HCT116 (cell line): ENCODE measurements at regions not wholly inside any gene's neighbourhood (a gene's known extent, or its start where the extent isn't known, plus 50 kb on each side); places are given as distances from the start of the nearest gene placed in this dataset.

Source experiments
- ATAC-seq: fragments of 200-7000 bp; cut with Tn5 transposase; 2 replicates; pipeline ENCODE4 v1.9.1; 2020; ENCODE audit warnings: mild to moderate bottlenecking, moderate library complexity
- BruUV-seq: library from RNA; stranded (reverse); fragments of 400-500 nt; replicated peaks from 2 replicates; lab custom pipeline; 2021; lab: Mats Ljungman, UMichigan
- CTCF ChIA-PET: fragments of 300-600 bp; sonication (Branson Sonifier 250); formaldehyde crosslinking; loops from one replicate; lab custom pipeline; 2021; ENCODE audit warnings: antibody characterized with exemption; lab: Charles Lee
- POLR2A ChIA-PET: fragments of 300-600, 350-600 bp; sonication (Branson Sonifier 250); formaldehyde crosslinking; loops from one replicate; lab custom pipeline; 2021; ENCODE audit warnings: antibody characterized with exemption; lab: Charles Lee
- RAD21 ChIA-PET, 2 experiments: fragments of 300-600 bp; sonication (Branson Sonifier 250); formaldehyde crosslinking; loops; one replicate each; lab custom pipeline; 2023; ENCODE audit warnings: low total read pairs in 2 of 2; ENCODE audit not compliant: uncharacterized antibody in 2 of 2, unreplicated experiment in 2 of 2, low non-redundant PET in 1 of 2; lab: Charles Lee
- DNase-seq: peaks from one replicate; pipeline ENCODE4 v3.0.0-alpha.2; 2010; ENCODE audit warnings: low read depth, low spot score
- H2AFZ ChIP-seq: fragments of 200-600 bp; shearing (Covaris generic), sonication (generic); 2 replicates; pipeline ENCODE4 v1.6.1; 2017; ENCODE audit warnings: low read depth, mixed run types, mixed read lengths, antibody characterized with exemption, low read length; ENCODE audit not compliant: poor library complexity, severe bottlenecking
- H3K27ac ChIP-seq: 2 replicates; pipeline ENCODE4 v1.5.1; 2012; ENCODE audit warnings: low read depth, low read length
- H3K27me3 ChIP-seq: fragments of 200-600 bp; sonication (generic); 2 replicates; pipeline ENCODE4 v1.6.1; 2016; ENCODE audit warnings: mixed run types, low read length, mixed read lengths; ENCODE audit not compliant: insufficient read depth
- H3K36me3 ChIP-seq, 2 experiments: fragments of 200-500 bp in 1 of 2; fragments of 200-600 bp in 1 of 2; sonication (Bioruptor generic) in 1 of 2; sonication (generic) in 1 of 2; 2 replicates each; pipeline versions ENCODE4 v1.5.1 to v1.6.1; 2014 to 2016; ENCODE audit warnings: low read length in 2 of 2, inconsistent platforms in 1 of 2, mixed read lengths in 1 of 2, mixed run types in 1 of 2; ENCODE audit not compliant: insufficient read depth in 2 of 2, control insufficient read depth in 1 of 2
- H3K4me1 ChIP-seq, 2 experiments: fragments of 200-600 bp in 1 of 2; sonication (generic) in 1 of 2; 2 replicates each; pipeline versions ENCODE4 v1.5.1 to v1.6.1; 2012 to 2017; ENCODE audit warnings: low read length in 2 of 2, inconsistent platforms in 1 of 2, mild to moderate bottlenecking in 1 of 2, mixed read lengths in 1 of 2, mixed run types in 1 of 2, moderate library complexity in 1 of 2; ENCODE audit not compliant: insufficient read depth in 2 of 2, control insufficient read depth in 1 of 2
- H3K4me2 ChIP-seq: fragments of 200-600 bp; sonication (generic); 2 replicates; pipeline ENCODE4 v1.6.1; 2017; ENCODE audit warnings: mixed run types, low read length, mixed read lengths
- H3K4me3 ChIP-seq, 2 experiments: fragments of 200-600 bp in 1 of 2; sonication (generic) in 1 of 2; replicated peaks in 1 of 2; 2 replicates each; pipeline ENCODE4 v1.5.1; 2011 to 2016; ENCODE audit warnings: low read length in 2 of 2, control low read depth in 1 of 2, low read depth in 1 of 2, mild to moderate bottlenecking in 1 of 2, mixed read lengths in 1 of 2, mixed run types in 1 of 2
- H3K79me2 ChIP-seq: fragments of 200-600 bp; sonication (generic); 2 replicates; pipeline ENCODE4 v1.6.1; 2017; ENCODE audit warnings: mild to moderate bottlenecking, mixed run types, low read length, moderate library complexity, mixed read lengths; ENCODE audit not compliant: insufficient read depth
- H3K9ac ChIP-seq: fragments of 200-600 bp; sonication (generic); 2 replicates; pipeline ENCODE4 v1.6.1; 2016; ENCODE audit warnings: low read length, mixed read lengths
- H3K9me2 ChIP-seq: fragments of 200-600 bp; sonication (generic), shearing (Covaris generic); 2 replicates; pipeline ENCODE4 v1.6.1; 2017; ENCODE audit warnings: mixed run types, mild to moderate bottlenecking, moderate library complexity; ENCODE audit not compliant: insufficient read depth
- H3K9me3 ChIP-seq, 2 experiments: fragments of 200-500 bp in 1 of 2; fragments of 200-600 bp in 1 of 2; sonication (Bioruptor generic) in 1 of 2; sonication (generic) in 1 of 2; 2 replicates each; pipeline ENCODE4 v1.6.1; 2014 to 2017; ENCODE audit warnings: low read length in 2 of 2, mixed read lengths in 2 of 2, inconsistent platforms in 1 of 2, low read depth in 1 of 2, mild to moderate bottlenecking in 1 of 2, mixed run types in 1 of 2, moderate library complexity in 1 of 2; ENCODE audit not compliant: control insufficient read depth in 1 of 2, insufficient read depth in 1 of 2
- H4K20me1 ChIP-seq: fragments of 200-600 bp; sonication (generic), shearing (Covaris generic); 2 replicates; pipeline ENCODE4 v1.6.1; 2017; ENCODE audit warnings: mixed run types, mild to moderate bottlenecking, moderate library complexity; ENCODE audit not compliant: insufficient read depth
- CBX3 ChIP-seq: IDR thresholded peaks from 2 replicates; pipeline ENCODE4 v1.6.1; 2012; ENCODE audit warnings: low read depth
- CEBPB ChIP-seq: IDR thresholded peaks from 2 replicates; pipeline ENCODE4 v1.6.1; 2012; ENCODE audit warnings: low read depth
- CTCF ChIP-seq, 3 experiments: fragments of 200-600 bp in 1 of 3; sonication (generic) in 1 of 3; IDR thresholded peaks in 2 of 3; conservative IDR thresholded peaks in 1 of 3; 2 replicates each; pipeline ENCODE4 v1.5.1; 2012 to 2017; ENCODE audit warnings: low read depth in 2 of 3, low read length in 2 of 3, antibody characterized with exemption in 1 of 3, borderline replicate concordance in 1 of 3, control low read depth in 1 of 3, mild to moderate bottlenecking in 1 of 3, mixed read lengths in 1 of 3, mixed run types in 1 of 3, moderate library complexity in 1 of 3; ENCODE audit not compliant: insufficient read depth in 1 of 3
- ELF1 ChIP-seq: IDR thresholded peaks from 2 replicates; pipeline ENCODE4 v1.6.1; 2012; ENCODE audit warnings: low read depth, borderline replicate concordance
- EZH2phosphoT487 ChIP-seq: fragments of 200-600 bp; IDR thresholded peaks from 2 replicates; pipeline ENCODE4 v1.6.1; 2018; ENCODE audit warnings: antibody characterized with exemption, borderline replicate concordance
- FOSL1 ChIP-seq: IDR thresholded peaks from 2 replicates; pipeline ENCODE4 v1.6.1; 2012; ENCODE audit warnings: low read depth
- MAX ChIP-seq: IDR thresholded peaks from 2 replicates; pipeline ENCODE4 v1.6.1; 2012
- POLR2A ChIP-seq: IDR thresholded peaks from 2 replicates; pipeline ENCODE4 v1.7.0; 2011; ENCODE audit warnings: borderline replicate concordance; ENCODE audit not compliant: insufficient read depth, insufficient read length; ENCODE audit errors: extremely low read depth
- RAD21 ChIP-seq: IDR thresholded peaks from 2 replicates; pipeline ENCODE4 v1.6.1; 2012; ENCODE audit warnings: low read depth, mild to moderate bottlenecking
- SIN3A ChIP-seq: IDR thresholded peaks from 2 replicates; pipeline ENCODE4 v1.6.1; 2012; ENCODE audit warnings: low read depth
- SP1 ChIP-seq: IDR thresholded peaks from 2 replicates; pipeline ENCODE4 v1.6.1; 2012; ENCODE audit warnings: low read depth
- SRF ChIP-seq: IDR thresholded peaks from 2 replicates; pipeline ENCODE4 v1.6.1; 2012; ENCODE audit warnings: low read depth
- ZFX ChIP-seq: fragments of 450-650 bp; IDR thresholded peaks from 2 replicates; pipeline ENCODE4 v1.6.1; 2017
- intact Hi-C: fragments of 100-400 bp; cut with micrococcal nuclease; formaldehyde crosslinking; loops from 2 replicates; pipeline ENCODE4 v1.10.0; 2022

- Histone ChIP-seq H4K20me1 (no peaks in the 10 kb centered on the region), H3K4me3 (no peak overlapping the region), H2AFZ (no peak overlapping the region)
- TF ChIP-seq ZFX (no peak), FOSL1 (no peak), ELF1 (no peak), SIN3A (no peak), CTCF (IDR thresholded peaks at IDR 0.05 in 2 of 3, conservative IDR thresholded peaks at IDR 0.05 in 1 of 3; ENCODE audit: borderline replicate concordance in 1 of 3, insufficient read depth in 1 of 3, low read depth in 2 of 3, low read length in 2 of 3) (no peak), MAX (no peak), EZH2phosphoT487 (no peak), CEBPB (no peak), SP1 (no peak)
- TF ChIP-seq, all 23 proteins: peak for 0
- no peaks in the 10 kb centered on the region for H3K9me3 ChIP-seq
- H3K36me3 ChIP-seq, result no peaks in the 10 kb centered on the region
- H3K79me2 ChIP-seq, result no peaks in the 10 kb centered on the region
- BruUV-seq, result no TSS peak
- intact Hi-C loops, result no loop called here
- no peak overlapping the region for H3K27ac ChIP-seq
- ChIA-PET POLR2A (no interaction called here), CTCF (no interaction called here), RAD21 (no interaction called here)
- no peaks in the 10 kb centered on the region for H3K4me1 ChIP-seq
- no peak for DNase-seq
- H3K9ac ChIP-seq, result no peak overlapping the region
- H3K9me2 ChIP-seq, result no peaks in the 10 kb centered on the region
- H3K27me3 ChIP-seq, result no peaks in the 10 kb centered on the region
- ATAC-seq, result no peak
- H3K4me2 ChIP-seq, result no peak overlapping the region
These were observed 320.3 kb downstream of the GPD2 start for GRCh38 chr2:156756516-156756915.

- ChIA-PET RAD21 (no interaction called here), POLR2A (no interaction called here)
These were observed 327.0 kb downstream of the GPD2 start for GRCh38 chr2:156763174-156763573.

More at GRCh38 chr2:156763174-156763573, 327.0 kb downstream of the GPD2 start:
- no peaks in the 10 kb centered on the region for H3K27me3 ChIP-seq
- H3K4me1 ChIP-seq, result no peaks in the 10 kb centered on the region
- no peaks in the 10 kb centered on the region for H3K36me3 ChIP-seq
- no peak overlapping the region for H3K27ac ChIP-seq
- no peaks in the 10 kb centered on the region for H3K9me3 ChIP-seq
- no peaks in the 10 kb centered on the region for H3K79me2 ChIP-seq
- H4K20me1 ChIP-seq, result no peaks in the 10 kb centered on the region
- ATAC-seq (no peak), DNase-seq (no peak)
- TF ChIP-seq CBX3, result no peak
- no peak for TF ChIP-seq SRF
- no peak for TF ChIP-seq RAD21
- no peak for TF ChIP-seq POLR2A
- no peak overlapping the region for H2AFZ ChIP-seq
- CTCF ChIA-PET, result no interaction called here
- H3K9me2 ChIP-seq, result no peaks in the 10 kb centered on the region
- no peak overlapping the region for H3K9ac ChIP-seq
- intact Hi-C loops, result no loop called here
- H3K4me2 ChIP-seq, result no peak overlapping the region
- no peak overlapping the region for H3K4me3 ChIP-seq
- no TSS peak for BruUV-seq
